Thyroid gland (tissue), 4 donors: ENCODE measurements at regions not wholly inside any gene's neighbourhood (a gene's known extent, or its start where the extent isn't known, plus 50 kb on each side); places are given as distances from the start of the nearest gene placed in this dataset.

Experiments used
- POLR2A ChIP-seq, 2 donors: fragments of 450-650 bp; IDR thresholded peaks; one replicate each; pipeline ENCODE4 v1.6.1; 2017; ENCODE audit warnings: antibody characterized with exemption in 2 of 2, mild to moderate bottlenecking in 2 of 2, moderate library complexity in 1 of 2
- TF ChIP-seq, protein P1 (sequence below), 6 experiments: fragments of 200-600 bp in 3 of 6; fragments of 450-650 bp in 3 of 6; sonication (generic) in 3 of 6; IDR thresholded peaks; one replicate each; pipeline ENCODE4 v1.5.1; 2016 to 2019; ENCODE audit warnings: antibody characterized with exemption in 6 of 6, mild to moderate bottlenecking in 2 of 6, inconsistent platforms in 1 of 6, moderate library complexity in 1 of 6

- no peak for TF ChIP-seq POLR2A (IDR thresholded peaks at IDR 0.05)
- TF ChIP-seq, protein P1, sequence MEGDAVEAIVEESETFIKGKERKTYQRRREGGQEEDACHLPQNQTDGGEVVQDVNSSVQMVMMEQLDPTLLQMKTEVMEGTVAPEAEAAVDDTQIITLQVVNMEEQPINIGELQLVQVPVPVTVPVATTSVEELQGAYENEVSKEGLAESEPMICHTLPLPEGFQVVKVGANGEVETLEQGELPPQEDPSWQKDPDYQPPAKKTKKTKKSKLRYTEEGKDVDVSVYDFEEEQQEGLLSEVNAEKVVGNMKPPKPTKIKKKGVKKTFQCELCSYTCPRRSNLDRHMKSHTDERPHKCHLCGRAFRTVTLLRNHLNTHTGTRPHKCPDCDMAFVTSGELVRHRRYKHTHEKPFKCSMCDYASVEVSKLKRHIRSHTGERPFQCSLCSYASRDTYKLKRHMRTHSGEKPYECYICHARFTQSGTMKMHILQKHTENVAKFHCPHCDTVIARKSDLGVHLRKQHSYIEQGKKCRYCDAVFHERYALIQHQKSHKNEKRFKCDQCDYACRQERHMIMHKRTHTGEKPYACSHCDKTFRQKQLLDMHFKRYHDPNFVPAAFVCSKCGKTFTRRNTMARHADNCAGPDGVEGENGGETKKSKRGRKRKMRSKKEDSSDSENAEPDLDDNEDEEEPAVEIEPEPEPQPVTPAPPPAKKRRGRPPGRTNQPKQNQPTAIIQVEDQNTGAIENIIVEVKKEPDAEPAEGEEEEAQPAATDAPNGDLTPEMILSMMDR (IDR thresholded peaks at IDR 0.05), result no peak
Measured at GRCh38 chr1:148353461-148354283, 129.4 kb downstream of the PPIAL4G start.
